H1 (cell line): ENCODE measurements at regions not wholly inside any gene's neighbourhood (a gene's known extent, or its start where the extent isn't known, plus 50 kb on each side); places are given as distances from the start of the nearest gene placed in this dataset.

Experiments used
- EZH2 ChIP-seq: fragments of 200-600 bp; sonication (generic); IDR thresholded peaks from 2 replicates; pipeline ENCODE4 v1.7.1; 2012; ENCODE audit warnings: low read depth, mild to moderate bottlenecking, moderate library complexity, low read length, inconsistent platforms; ENCODE audit not compliant: severe bottlenecking
- MAX ChIP-seq: IDR thresholded peaks from 2 replicates; pipeline ENCODE4 v1.6.1; 2012; ENCODE audit warnings: inconsistent platforms
- RBBP5 ChIP-seq: IDR thresholded peaks from 2 replicates; pipeline ENCODE4 v1.7.1; 2012; ENCODE audit warnings: low read depth, mild to moderate bottlenecking, inconsistent platforms, low read length, moderate library complexity, borderline replicate concordance
- SUZ12 ChIP-seq: fragments of 200-600 bp; sonication (generic); IDR thresholded peaks from 2 replicates; pipeline ENCODE4 v1.6.1; 2012; ENCODE audit warnings: mild to moderate bottlenecking, inconsistent platforms, low read length, moderate library complexity, mixed read lengths

DNA sequence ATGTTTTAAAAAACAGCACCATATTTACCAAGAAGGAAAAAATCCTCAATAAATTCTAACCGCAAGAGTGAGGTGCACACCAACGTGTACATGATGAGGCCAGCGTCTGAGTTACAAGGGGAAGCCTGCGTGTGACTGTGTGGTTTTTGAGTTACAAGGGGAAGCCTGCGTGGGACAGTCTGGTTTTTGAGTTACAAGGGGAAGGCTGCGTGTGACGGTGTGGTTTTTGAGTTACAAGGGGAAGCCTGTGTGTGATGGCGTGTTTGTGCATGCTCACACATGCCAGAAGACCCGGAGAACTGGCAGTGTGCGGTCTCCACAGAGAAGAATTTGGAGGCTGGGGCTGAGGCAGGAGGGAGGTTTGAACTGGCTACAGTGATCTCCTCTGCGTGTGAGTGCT is 1376.4 kb downstream of the TBC1D22A start (continued):
- TF ChIP-seq MAX: no peak
- TF ChIP-seq SUZ12: no peak
- no peak for TF ChIP-seq EZH2
- no peak for TF ChIP-seq RBBP5
- TF ChIP-seq, all 59 proteins: peak for 0
